Peyer's patch (tissue), 4 donors: ENCODE measurements at regions not wholly inside any gene's neighbourhood (a gene's known extent, or its start where the extent isn't known, plus 50 kb on each side); places are given as distances from the start of the nearest gene placed in this dataset.

Experiments used
- CTCF ChIP-seq, 6 experiments: fragments of 450-650 bp in 4 of 6; fragments of 200-600 bp in 2 of 6; sonication (generic) in 1 of 6; IDR thresholded peaks; one replicate each; pipeline ENCODE4 v1.5.1; 2017 to 2019; ENCODE audit warnings: antibody characterized with exemption in 6 of 6, mild to moderate bottlenecking in 3 of 6, moderate library complexity in 1 of 6
- POLR2A ChIP-seq, 2 donors: fragments of 450-650 bp; IDR thresholded peaks; one replicate each; pipeline ENCODE4 v1.5.1; 2017; ENCODE audit warnings: antibody characterized with exemption in 2 of 2, mild to moderate bottlenecking in 2 of 2, moderate library complexity in 2 of 2

GRCh38 chr12:105929192-105929591 lies 209.6 kb downstream of the NUAK1 start:
- no peak for TF ChIP-seq POLR2A (IDR thresholded peaks at IDR 0.05)
- TF ChIP-seq CTCF (IDR thresholded peaks at IDR 0.05) = no peak
